AG04450 (cell line): ENCODE measurements at regions not wholly inside any gene's neighbourhood (a gene's known extent, or its start where the extent isn't known, plus 50 kb on each side); places are given as distances from the start of the nearest gene placed in this dataset.
"Not testable (repeated sequence)": the region's sequence is repeated elsewhere in the genome, so short reads cannot be mapped to it uniquely, and the experiment has no call there.

ENCODE experiments used
- CTCF ChIA-PET: fragments of 300-600, 350-600 bp; formaldehyde crosslinking; extraction: SDS; loops from one replicate; lab custom pipeline; 2022; ENCODE audit warnings: antibody characterized with exemption, inconsistent platforms; lab: Charles Lee
- POLR2A ChIA-PET: fragments of 350-600 bp; formaldehyde crosslinking; extraction: SDS; loops from one replicate; lab custom pipeline; 2021; ENCODE audit warnings: antibody characterized with exemption, inconsistent platforms; lab: Yijun Ruan, JAX
- DNase-seq: peaks from one replicate; pipeline ENCODE4 v3.0.0-alpha.2; 2011; ENCODE audit warnings: low read depth, low spot score
- H3K27ac ChIP-seq: one replicate; pipeline ENCODE4 v1.5.1; 2012; ENCODE audit warnings: low read depth, low read length, control low read depth
- H3K27me3 ChIP-seq: one replicate; pipeline ENCODE4 v1.6.0; 2012; ENCODE audit warnings: low read length; ENCODE audit not compliant: control insufficient read depth, insufficient read depth
- H3K4me3 ChIP-seq: 2 replicates; pipeline ENCODE4 v1.5.1; 2011; ENCODE audit warnings: mild to moderate bottlenecking, low read depth, low read length, control low read depth
- H3K9me3 ChIP-seq: 2 replicates; pipeline ENCODE4 v1.5.1; 2012; ENCODE audit warnings: low read length; ENCODE audit not compliant: control insufficient read depth, insufficient read depth
- CTCF ChIP-seq: IDR thresholded peaks from 2 replicates; pipeline ENCODE4 v1.5.1; 2011; ENCODE audit warnings: low read depth, low read length, control low read depth, inconsistent platforms

GRCh38 chr2:95674186-95674585 is 82.4 kb downstream of the TRIM43 start:
- no peak overlapping the region for H3K4me3 ChIP-seq
- no peaks in the 10 kb centered on the region for H3K9me3 ChIP-seq
- ChIA-PET POLR2A (no interaction called here), CTCF (no interaction called here)
- H3K27ac ChIP-seq, result no peak overlapping the region
- no peak for TF ChIP-seq CTCF
- no peak for DNase-seq
- peaks cover 3% of the 10 kb centered on the region for H3K27me3 ChIP-seq

GRCh38 chr2:95676573-95676972 is 84.8 kb downstream of the TRIM43 start:
- H3K27ac ChIP-seq, POLR2A ChIA-PET, H3K27me3 ChIP-seq, H3K4me3 ChIP-seq, H3K9me3 ChIP-seq, DNase-seq: not testable (repeated sequence)
- CTCF ChIA-PET, result interaction anchor here (0.7 kb wide), 1 partner anchor 14 kb away, joined by 8 read pairs; no protein-coding TSS in a partner anchor

GRCh38 chr2:95677346-95677745 is 85.5 kb downstream of the TRIM43 start:
- no peak overlapping the region for H3K27ac ChIP-seq
- ChIA-PET POLR2A (no interaction called here), CTCF (interaction anchor here (0.7 kb wide), 1 partner anchor 14 kb away, joined by 8 read pairs; no protein-coding TSS in a partner anchor)
- no peak for DNase-seq
- H3K4me3 ChIP-seq, result no peak overlapping the region
- no peak for TF ChIP-seq CTCF
- H3K27me3 ChIP-seq, result peaks cover 6% of the 10 kb centered on the region
- no peaks in the 10 kb centered on the region for H3K9me3 ChIP-seq

GRCh38 chr2:95677833-95678232 is 86.0 kb downstream of the TRIM43 start:
- H3K9me3 ChIP-seq, H3K4me3 ChIP-seq, H3K27ac ChIP-seq, DNase-seq, H3K27me3 ChIP-seq, CTCF ChIA-PET, POLR2A ChIA-PET: not testable (repeated sequence)

GRCh38 chr2:95681158-95681557 is 89.4 kb downstream of the TRIM43 start:
- H3K27ac ChIP-seq, H3K9me3 ChIP-seq, POLR2A ChIA-PET, DNase-seq, H3K27me3 ChIP-seq, H3K4me3 ChIP-seq, CTCF ChIA-PET: not testable (repeated sequence)

- DNase-seq, H3K27ac ChIP-seq, H3K9me3 ChIP-seq, H3K27me3 ChIP-seq, POLR2A ChIA-PET, CTCF ChIA-PET, H3K4me3 ChIP-seq: not testable (repeated sequence)
Observed at GRCh38 chr2:95681589-95682081, 89.8 kb downstream of the TRIM43 start.

- H3K27ac ChIP-seq, result peak overlapping the region; percentile 81
- CTCF ChIA-PET, H3K27me3 ChIP-seq, POLR2A ChIA-PET, H3K9me3 ChIP-seq, DNase-seq: not testable (repeated sequence)
- peak overlapping the region; percentile 58 for H3K4me3 ChIP-seq
Observed at GRCh38 chr2:95682889-95683517, 91.2 kb downstream of the TRIM43 start.
